Chondrocyte (in vitro differentiated cells): ENCODE measurements at regions not wholly inside any gene's neighbourhood (a gene's known extent, or its start where the extent isn't known, plus 50 kb on each side); places are given as distances from the start of the nearest gene placed in this dataset.

Experiments
- DNase-seq: peaks from one replicate; pipeline ENCODE4 v3.0.0; 2021; ENCODE audit warnings: mixed read lengths, low spot score
- H3K27ac Mint-ChIP-seq: one replicate; pipeline ENCODE4 v1.8.0; 2021; ENCODE audit warnings: mild to moderate bottlenecking, moderate library complexity, mixed read lengths; ENCODE audit not compliant: unreplicated experiment
- H3K27me3 Mint-ChIP-seq: 2 replicates; pipeline ENCODE4 v1.8.0; 2021; ENCODE audit warnings: low read depth, mixed read lengths
- H3K36me3 Mint-ChIP-seq: 2 replicates; pipeline ENCODE4 v1.8.0; 2021; ENCODE audit warnings: low read depth, mixed read lengths
- H3K4me1 Mint-ChIP-seq: 2 replicates; pipeline ENCODE4 v1.8.0; 2021; ENCODE audit warnings: low read depth, mild to moderate bottlenecking, mixed read lengths
- H3K4me3 Mint-ChIP-seq: one replicate; pipeline ENCODE4 v1.8.0; 2021; ENCODE audit warnings: mild to moderate bottlenecking, moderate library complexity, mixed read lengths; ENCODE audit not compliant: unreplicated experiment
- H3K9me3 Mint-ChIP-seq: 2 replicates; pipeline ENCODE4 v1.8.0; 2021; ENCODE audit warnings: low read depth, mixed read lengths
- CTCF ChIP-seq: fragments of 200-600 bp; sonication (generic); IDR thresholded peaks from 2 replicates; pipeline ENCODE4 v1.5.0; 2021; ENCODE audit warnings: antibody characterized with exemption, mild to moderate bottlenecking, moderate library complexity

DNA sequence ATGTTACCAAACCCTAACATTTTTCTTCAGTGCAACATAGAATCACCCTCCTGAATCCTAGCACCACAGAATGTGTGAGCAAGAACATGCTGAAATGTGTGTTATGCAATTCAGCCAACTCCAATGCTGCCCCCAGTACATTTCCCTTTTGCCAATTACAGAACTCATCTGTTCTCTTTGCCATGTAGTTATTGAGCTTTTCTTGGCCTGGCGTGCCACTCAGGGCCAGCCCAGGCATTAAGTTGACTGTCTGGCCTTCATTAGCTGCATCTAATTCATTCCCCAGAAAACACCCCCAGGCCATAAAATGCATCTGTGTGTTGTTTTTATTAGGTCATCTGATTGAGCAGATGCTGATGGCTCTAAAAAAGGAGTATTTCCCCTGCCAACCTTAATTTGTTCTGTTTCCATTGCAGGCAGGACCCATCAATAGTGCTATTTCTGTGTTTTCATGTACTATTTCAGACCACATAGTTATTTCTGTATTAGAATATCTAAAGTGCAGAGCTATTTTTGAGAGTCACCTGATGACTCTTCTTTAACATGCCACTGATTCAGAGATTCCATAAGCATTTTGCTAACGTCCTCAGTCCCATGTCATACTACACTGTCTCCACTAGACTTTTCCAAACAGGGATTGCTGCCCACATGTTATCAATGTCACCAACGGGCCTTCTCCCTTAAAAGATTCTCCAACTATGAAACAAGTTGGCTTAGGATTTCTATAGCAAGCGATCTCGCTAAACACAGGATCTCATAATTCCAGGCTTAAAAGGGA, 969.7 kb downstream of the CDH11 start:
- H3K27ac Mint-ChIP-seq: peak overlapping the region; percentile 53

DNA sequence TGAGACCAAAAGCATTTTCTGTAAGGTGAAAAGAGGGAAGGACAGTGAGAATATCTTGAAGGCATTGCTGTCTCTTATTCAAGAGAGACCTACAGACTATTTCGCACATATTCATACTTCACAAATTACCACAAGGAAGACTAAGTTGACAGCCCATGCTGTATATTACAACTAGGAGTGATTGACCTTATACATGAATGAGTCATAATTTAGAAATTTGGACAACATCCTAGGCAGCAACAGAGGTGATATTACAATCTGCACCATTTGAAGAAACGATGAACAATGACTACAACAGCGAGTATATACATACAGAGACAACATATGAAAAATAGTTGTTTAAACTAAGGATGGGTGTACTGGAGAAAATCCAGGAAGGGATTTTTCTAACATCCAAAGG, 971.7 kb downstream of the CDH11 start:
- Mint-ChIP-seq H3K36me3 (no peaks in the 10 kb centered on the region), H3K4me3 (no peak overlapping the region), H3K27ac (no peak overlapping the region), H3K4me1 (peaks cover 12% of the 10 kb centered on the region), H3K9me3 (peaks cover 5% of the 10 kb centered on the region), H3K27me3 (no peaks in the 10 kb centered on the region)
- DNase-seq: no peak
- no peak for TF ChIP-seq CTCF

More for the DNA sequence above, 969.7 kb downstream of the CDH11 start:
- no peaks in the 10 kb centered on the region for H3K36me3 Mint-ChIP-seq
- TF ChIP-seq CTCF: peak; percentile 20
- H3K27me3 Mint-ChIP-seq: no peaks in the 10 kb centered on the region
- H3K9me3 Mint-ChIP-seq: peaks cover 5% of the 10 kb centered on the region
- no peak for DNase-seq
- H3K4me3 Mint-ChIP-seq: no peak overlapping the region
- H3K4me1 Mint-ChIP-seq: peaks cover 12% of the 10 kb centered on the region

DNA sequence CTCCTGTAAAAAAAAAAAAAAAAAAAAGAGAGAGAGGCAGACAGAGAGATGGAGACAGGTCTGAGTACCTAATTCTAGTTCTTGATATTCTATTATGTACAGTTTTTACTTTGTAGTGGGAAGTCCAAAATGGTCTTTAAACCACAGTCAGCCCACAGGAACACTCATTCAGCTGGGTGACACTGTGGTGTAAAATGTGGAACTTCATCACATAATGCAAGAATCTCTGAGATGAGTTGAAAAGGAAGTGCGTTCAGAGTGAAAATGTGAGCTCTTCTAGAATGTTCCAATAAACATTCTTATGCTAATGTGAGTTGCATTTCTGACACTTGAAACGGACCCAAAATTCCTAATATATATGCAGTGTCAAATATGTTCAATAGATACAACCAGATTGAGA, 972.1 kb downstream of the CDH11 start:
- no peak overlapping the region for H3K4me3 Mint-ChIP-seq
- TF ChIP-seq CTCF: no peak
- peaks cover 5% of the 10 kb centered on the region for H3K9me3 Mint-ChIP-seq
- peaks cover 13% of the 10 kb centered on the region for H3K4me1 Mint-ChIP-seq
- no peak overlapping the region for H3K27ac Mint-ChIP-seq
- H3K36me3 Mint-ChIP-seq: no peaks in the 10 kb centered on the region
- H3K27me3 Mint-ChIP-seq: no peaks in the 10 kb centered on the region
- no peak for DNase-seq

GRCh38 chr16:64148356-64148755, 973.5 kb downstream of the CDH11 start:
- peaks cover 5% of the 10 kb centered on the region for H3K9me3 Mint-ChIP-seq
- H3K27me3 Mint-ChIP-seq: no peaks in the 10 kb centered on the region
- H3K4me3 Mint-ChIP-seq: no peak overlapping the region
- H3K4me1 Mint-ChIP-seq: peaks cover 17% of the 10 kb centered on the region
- DNase-seq: no peak
- H3K36me3 Mint-ChIP-seq: no peaks in the 10 kb centered on the region
- TF ChIP-seq CTCF: no peak
- H3K27ac Mint-ChIP-seq: no peak overlapping the region

DNA sequence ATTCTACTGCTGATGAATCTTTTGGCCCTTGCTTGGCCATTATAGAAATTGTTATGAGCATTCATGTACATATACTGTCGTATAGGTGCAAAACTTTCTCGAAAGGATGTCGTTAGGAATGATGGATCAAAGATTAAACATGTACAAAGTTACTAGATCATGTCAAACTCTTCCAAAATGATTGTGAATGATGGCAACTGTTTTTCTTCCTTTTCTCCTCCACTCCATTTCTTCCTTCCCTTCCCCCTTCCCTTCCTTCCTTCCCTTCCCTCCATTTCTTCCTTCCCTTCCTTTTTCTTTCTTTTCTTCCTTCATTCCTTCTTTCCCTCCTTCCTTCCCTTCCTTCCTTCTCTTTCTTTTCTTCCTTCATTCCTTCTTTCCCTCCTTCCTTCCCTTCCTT, 973.9 kb downstream of the CDH11 start:
- H3K27ac Mint-ChIP-seq: no peak overlapping the region
- no peak for DNase-seq
- H3K27me3 Mint-ChIP-seq: no peaks in the 10 kb centered on the region
- no peak overlapping the region for H3K4me3 Mint-ChIP-seq
- peaks cover 5% of the 10 kb centered on the region for H3K9me3 Mint-ChIP-seq
- peaks cover 15% of the 10 kb centered on the region for H3K4me1 Mint-ChIP-seq
- no peak for TF ChIP-seq CTCF
- no peaks in the 10 kb centered on the region for H3K36me3 Mint-ChIP-seq
